ENCODE measurements at regions not wholly inside any gene's neighbourhood (a gene's known extent, or its start where the extent isn't known, plus 50 kb on each side); places are given as distances from the start of the nearest gene placed in this dataset.

GRCh38 chr10:91741356-91741755, 56.9 kb upstream of the TNKS2 start:
- TF ChIP-seq CTCF (conservative IDR thresholded peaks at IDR 0.05): no peak
- no peak for TF ChIP-seq ZFX (IDR thresholded peaks at IDR 0.05)
